ENCODE measurements at regions not wholly inside any gene's neighbourhood (a gene's known extent, or its start where the extent isn't known, plus 50 kb on each side); places are given as distances from the start of the nearest gene placed in this dataset.

GRCh38 chr11:45036733-45037132, 86.0 kb upstream of the TP53I11 start:
- no peak for DNase-seq (ENCODE audit: low spot score)

- no peak for DNase-seq (ENCODE audit: low spot score)
These were observed 86.8 kb upstream of the TP53I11 start for GRCh38 chr11:45037434-45038005.

GRCh38 chr11:45038923-45039322, 88.2 kb upstream of the TP53I11 start:
- no peak for DNase-seq (ENCODE audit: low spot score)

- no peak for DNase-seq (ENCODE audit: low spot score)
These were observed 90.9 kb upstream of the TP53I11 start for GRCh38 chr11:45041596-45041995.

- peak; percentile 26 for DNase-seq (ENCODE audit: low spot score)
These were observed 91.9 kb upstream of the TP53I11 start for GRCh38 chr11:45042560-45042959.

- no peak for DNase-seq (ENCODE audit: low spot score)
These were observed 93.2 kb upstream of the TP53I11 start for GRCh38 chr11:45043755-45044475.

- DNase-seq (ENCODE audit: low spot score), result peak; percentile 81
These were observed 95.2 kb upstream of the TP53I11 start for GRCh38 chr11:45045683-45046471.

GRCh38 chr11:45048313-45048841, 97.7 kb upstream of the TP53I11 start:
- DNase-seq (ENCODE audit: low spot score), result no peak

- DNase-seq (ENCODE audit: low spot score), result peak; percentile 28
These were observed 97.4 kb upstream of the PRDM11 start for GRCh38 chr11:45048870-45049691.

GRCh38 chr11:45050111-45050510, 96.3 kb upstream of the PRDM11 start:
- DNase-seq (ENCODE audit: low spot score), result no peak

GRCh38 chr11:45051621-45052020, 94.8 kb upstream of the PRDM11 start:
- DNase-seq (ENCODE audit: low spot score), result no peak

GRCh38 chr11:45052361-45052760, 94.1 kb upstream of the PRDM11 start:
- peak; percentile 57 for DNase-seq (ENCODE audit: low spot score)

GRCh38 chr11:45053736-45054446, 92.5 kb upstream of the PRDM11 start:
- DNase-seq (ENCODE audit: low spot score), result no peak

GRCh38 chr11:45054956-45055355, 91.5 kb upstream of the PRDM11 start:
- DNase-seq (ENCODE audit: low spot score), result no peak

GRCh38 chr11:45056529-45056928, 89.9 kb upstream of the PRDM11 start:
- no peak for DNase-seq (ENCODE audit: low spot score)

GRCh38 chr11:45057938-45058646, 88.3 kb upstream of the PRDM11 start:
- DNase-seq (ENCODE audit: low spot score), result no peak

GRCh38 chr11:45058647-45058950, 87.8 kb upstream of the PRDM11 start:
- no peak for DNase-seq (ENCODE audit: low spot score)

- no peak for DNase-seq (ENCODE audit: low spot score)
These were observed 85.7 kb upstream of the PRDM11 start for GRCh38 chr11:45060707-45061106.

GRCh38 chr11:45061641-45062040, 84.8 kb upstream of the PRDM11 start:
- no peak for DNase-seq (ENCODE audit: low spot score)

- no peak for DNase-seq (ENCODE audit: low spot score)
These were observed 84.3 kb upstream of the PRDM11 start for GRCh38 chr11:45062115-45062514.
